ENCODE measurements at regions not wholly inside any gene's neighbourhood (a gene's known extent, or its start where the extent isn't known, plus 50 kb on each side); places are given as distances from the start of the nearest gene placed in this dataset.

DNA sequence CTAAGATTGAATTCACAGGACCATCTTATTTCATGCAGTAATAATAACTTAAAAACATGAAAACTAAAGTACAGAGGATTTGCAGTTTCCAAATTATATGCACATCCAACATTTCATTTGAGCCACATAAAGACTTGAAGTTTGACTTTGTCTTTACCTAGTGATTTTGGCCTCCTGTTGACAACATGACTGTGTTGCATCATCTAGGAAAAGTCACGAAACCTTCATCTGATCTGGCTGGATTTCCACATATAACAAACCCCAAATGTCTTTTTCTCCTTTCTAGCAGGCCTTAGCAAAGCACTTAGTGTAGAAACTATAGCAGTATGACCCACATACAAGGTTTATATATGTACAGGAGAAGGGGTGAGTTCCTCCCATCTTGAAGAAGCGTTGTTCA, 406.5 kb upstream of the CDH5 start:
- H3K9me3 ChIP-seq (ENCODE audit: low read length): no peaks in the 10 kb centered on the region
- no peak overlapping the region for H3K27ac ChIP-seq (ENCODE audit: low read length)
- H3K9ac ChIP-seq (ENCODE audit: low read length): no peak overlapping the region
- POLR2A ChIA-PET (ENCODE audit: unreplicated experiment): no interaction called here
- DNase-seq: no peak
- H3F3A ChIP-seq (ENCODE audit: low read length, unreplicated experiment): no peaks in the 10 kb centered on the region
- no TSS peak for BruUV-seq (replicated peaks)
- no peak overlapping the region for H2AFZ ChIP-seq (ENCODE audit: low read length)
- no peak overlapping the region for H3K4me3 ChIP-seq (ENCODE audit: low read length)
- H3K36me3 ChIP-seq (ENCODE audit: low read depth, low read length): no peaks in the 10 kb centered on the region
- no peaks in the 10 kb centered on the region for H3K9me2 ChIP-seq (replicated peaks; ENCODE audit: low read length)
- ATAC-seq: no peak
- TF ChIP-seq, protein P1, sequence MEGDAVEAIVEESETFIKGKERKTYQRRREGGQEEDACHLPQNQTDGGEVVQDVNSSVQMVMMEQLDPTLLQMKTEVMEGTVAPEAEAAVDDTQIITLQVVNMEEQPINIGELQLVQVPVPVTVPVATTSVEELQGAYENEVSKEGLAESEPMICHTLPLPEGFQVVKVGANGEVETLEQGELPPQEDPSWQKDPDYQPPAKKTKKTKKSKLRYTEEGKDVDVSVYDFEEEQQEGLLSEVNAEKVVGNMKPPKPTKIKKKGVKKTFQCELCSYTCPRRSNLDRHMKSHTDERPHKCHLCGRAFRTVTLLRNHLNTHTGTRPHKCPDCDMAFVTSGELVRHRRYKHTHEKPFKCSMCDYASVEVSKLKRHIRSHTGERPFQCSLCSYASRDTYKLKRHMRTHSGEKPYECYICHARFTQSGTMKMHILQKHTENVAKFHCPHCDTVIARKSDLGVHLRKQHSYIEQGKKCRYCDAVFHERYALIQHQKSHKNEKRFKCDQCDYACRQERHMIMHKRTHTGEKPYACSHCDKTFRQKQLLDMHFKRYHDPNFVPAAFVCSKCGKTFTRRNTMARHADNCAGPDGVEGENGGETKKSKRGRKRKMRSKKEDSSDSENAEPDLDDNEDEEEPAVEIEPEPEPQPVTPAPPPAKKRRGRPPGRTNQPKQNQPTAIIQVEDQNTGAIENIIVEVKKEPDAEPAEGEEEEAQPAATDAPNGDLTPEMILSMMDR (conservative IDR thresholded peaks at IDR 0.05; ENCODE audit: low read depth, low read length): no peak
- no peak for TF ChIP-seq EZH2 (IDR thresholded peaks at IDR 0.05; ENCODE audit: low read length, unreplicated experiment)
- TF ChIP-seq EZH2phosphoT487 (IDR thresholded peaks at IDR 0.05; ENCODE audit: borderline replicate concordance, low read length): no peak
- intact Hi-C loops (cut with micrococcal nuclease): no loop called here
- no peaks in the 10 kb centered on the region for H4K20me1 ChIP-seq (ENCODE audit: low read length)
- no peaks in the 10 kb centered on the region for H3K79me2 ChIP-seq (ENCODE audit: low read length)
- no peak overlapping the region for H3K4me2 ChIP-seq (ENCODE audit: low read length)
- CTCF ChIA-PET: no interaction called here
- H3K27me3 ChIP-seq (ENCODE audit: low read length): no peaks in the 10 kb centered on the region
- H3K4me1 ChIP-seq (ENCODE audit: insufficient read depth, low read length): peaks cover 18% of the 10 kb centered on the region

GRCh38 chr16:65958086-65958485, 408.4 kb upstream of the CDH5 start:
- Histone ChIP-seq H3F3A (ENCODE audit: low read length, unreplicated experiment) (no peaks in the 10 kb centered on the region), H3K9ac (ENCODE audit: low read length) (no peak overlapping the region), H3K27me3 (ENCODE audit: low read length) (no peaks in the 10 kb centered on the region), H3K79me2 (ENCODE audit: low read length) (no peaks in the 10 kb centered on the region), H2AFZ (ENCODE audit: low read length) (no peak overlapping the region), H3K36me3 (ENCODE audit: low read depth, low read length) (no peaks in the 10 kb centered on the region), H3K4me1 (ENCODE audit: insufficient read depth, low read length) (peaks cover 9% of the 10 kb centered on the region; the same call in 1 of the 2 replicates), H3K9me2 (replicated peaks; ENCODE audit: low read length) (no peaks in the 10 kb centered on the region), H4K20me1 (ENCODE audit: low read length) (no peaks in the 10 kb centered on the region), H3K27ac (ENCODE audit: low read length) (no peak overlapping the region), H3K4me2 (ENCODE audit: low read length) (no peak overlapping the region), H3K4me3 (ENCODE audit: low read length) (no peak overlapping the region), H3K9me3 (ENCODE audit: low read length) (no peaks in the 10 kb centered on the region)
- intact Hi-C loops (cut with micrococcal nuclease): no loop called here
- CTCF ChIA-PET: no interaction called here
- POLR2A ChIA-PET (ENCODE audit: unreplicated experiment): no interaction called here
- no TSS peak for BruUV-seq (replicated peaks)
- ATAC-seq: no peak
- TF ChIP-seq, protein P1 (conservative IDR thresholded peaks at IDR 0.05; ENCODE audit: low read depth, low read length): no peak
- TF ChIP-seq EZH2 (IDR thresholded peaks at IDR 0.05; ENCODE audit: low read length, unreplicated experiment) (no peak), EZH2phosphoT487 (IDR thresholded peaks at IDR 0.05; ENCODE audit: borderline replicate concordance, low read length) (no peak)
- DNase-seq: no peak

- POLR2A ChIA-PET (ENCODE audit: unreplicated experiment): no interaction called here
- Histone ChIP-seq H3K9me2 (replicated peaks; ENCODE audit: low read length) (no peaks in the 10 kb centered on the region), H3K4me1 (ENCODE audit: insufficient read depth, low read length) (peaks cover 9% of the 10 kb centered on the region; the same call in 1 of the 2 replicates), H3K36me3 (ENCODE audit: low read depth, low read length) (no peaks in the 10 kb centered on the region), H3K9me3 (ENCODE audit: low read length) (no peaks in the 10 kb centered on the region), H3K79me2 (ENCODE audit: low read length) (no peaks in the 10 kb centered on the region), H3K27me3 (ENCODE audit: low read length) (no peaks in the 10 kb centered on the region), H2AFZ (ENCODE audit: low read length) (no peak overlapping the region), H3K4me3 (ENCODE audit: low read length) (no peak overlapping the region), H4K20me1 (ENCODE audit: low read length) (no peaks in the 10 kb centered on the region), H3K27ac (ENCODE audit: low read length) (no peak overlapping the region), H3K9ac (ENCODE audit: low read length) (no peak overlapping the region), H3K4me2 (ENCODE audit: low read length) (no peak overlapping the region), H3F3A (ENCODE audit: low read length, unreplicated experiment) (no peaks in the 10 kb centered on the region)
- BruUV-seq (replicated peaks): no TSS peak
- intact Hi-C loops (cut with micrococcal nuclease): no loop called here
- DNase-seq: no peak
- no peak for ATAC-seq
- TF ChIP-seq EZH2 (IDR thresholded peaks at IDR 0.05; ENCODE audit: low read length, unreplicated experiment): no peak
- TF ChIP-seq EZH2phosphoT487 (IDR thresholded peaks at IDR 0.05; ENCODE audit: borderline replicate concordance, low read length): no peak
- TF ChIP-seq, protein P1 (conservative IDR thresholded peaks at IDR 0.05; ENCODE audit: low read depth, low read length): no peak
- CTCF ChIA-PET: no interaction called here
These were observed 410.4 kb upstream of the CDH5 start for GRCh38 chr16:65956100-65956499.
